HCT116 (cell line): ENCODE measurements at regions not wholly inside any gene's neighbourhood (a gene's known extent, or its start where the extent isn't known, plus 50 kb on each side); places are given as distances from the start of the nearest gene placed in this dataset.

ENCODE experiments used
- CTCF ChIP-seq, 3 experiments: fragments of 200-600 bp in 1 of 3; sonication (generic) in 1 of 3; IDR thresholded peaks in 2 of 3; conservative IDR thresholded peaks in 1 of 3; 2 replicates each; pipeline ENCODE4 v1.5.1; 2012 to 2017; ENCODE audit warnings: low read depth in 2 of 3, low read length in 2 of 3, antibody characterized with exemption in 1 of 3, borderline replicate concordance in 1 of 3, control low read depth in 1 of 3, mild to moderate bottlenecking in 1 of 3, mixed read lengths in 1 of 3, mixed run types in 1 of 3, moderate library complexity in 1 of 3; ENCODE audit not compliant: insufficient read depth in 1 of 3
- EZH2 ChIP-seq: fragments of 200-600 bp; sonication (generic); IDR thresholded peaks from 2 replicates; pipeline ENCODE4 v1.6.1; 2017; ENCODE audit warnings: antibody characterized with exemption, mixed run types
- MAX ChIP-seq: IDR thresholded peaks from 2 replicates; pipeline ENCODE4 v1.6.1; 2012
- POLR2A ChIP-seq: IDR thresholded peaks from 2 replicates; pipeline ENCODE4 v1.7.0; 2011; ENCODE audit warnings: borderline replicate concordance; ENCODE audit not compliant: insufficient read depth, insufficient read length; ENCODE audit errors: extremely low read depth
- POLR2AphosphoS5 ChIP-seq: IDR thresholded peaks from 2 replicates; pipeline ENCODE4 v1.6.1; 2011; ENCODE audit warnings: mild to moderate bottlenecking, low read depth, low read length, moderate library complexity
- REST ChIP-seq: IDR thresholded peaks from 2 replicates; pipeline ENCODE4 v1.6.1; 2012; ENCODE audit warnings: low read depth
- TCF7L2 ChIP-seq: IDR thresholded peaks from 2 replicates; pipeline ENCODE4 v1.7.0; 2011; ENCODE audit warnings: borderline replicate concordance, inconsistent platforms; ENCODE audit not compliant: insufficient read depth, insufficient read length; ENCODE audit errors: extremely low read depth
- ZBTB33 ChIP-seq: IDR thresholded peaks from 2 replicates; pipeline ENCODE4 v1.6.1; 2011; ENCODE audit warnings: mild to moderate bottlenecking, low read length, moderate library complexity; ENCODE audit not compliant: insufficient replicate concordance; ENCODE audit errors: extremely low read depth
- ZNF274 ChIP-seq: fragments of 200-500 bp; sonication (Bioruptor generic); IDR thresholded peaks from 2 replicates; pipeline ENCODE4 v1.6.1; 2014; ENCODE audit warnings: mild to moderate bottlenecking, low read depth, low read length, inconsistent platforms

GRCh38 chr17:77804796-77805426, 153.6 kb upstream of the TNRC6C start:
- TF ChIP-seq CTCF (IDR thresholded peaks at IDR 0.05 in 2 of 3, conservative IDR thresholded peaks at IDR 0.05 in 1 of 3; ENCODE audit: borderline replicate concordance in 1 of 3, insufficient read depth in 1 of 3, low read depth in 2 of 3, low read length in 2 of 3): no peak
- TF ChIP-seq ZBTB33: no peak
- TF ChIP-seq POLR2A: no peak
- no peak for TF ChIP-seq EZH2
- no peak for TF ChIP-seq POLR2AphosphoS5
- TF ChIP-seq REST: no peak
- no peak for TF ChIP-seq MAX
- no peak for TF ChIP-seq TCF7L2
- TF ChIP-seq ZNF274: no peak
